Heart left ventricle (tissue), 16 donors: ENCODE measurements at regions not wholly inside any gene's neighbourhood (a gene's known extent, or its start where the extent isn't known, plus 50 kb on each side); places are given as distances from the start of the nearest gene placed in this dataset.
A peak's percentile ranks its signal among the peaks of the same experiment; 100 is the strongest.

Experiments used
- ATAC-seq, 4 donors: fragments of 200-7000 bp; cut with Tn5 transposase; one replicate each; pipeline ENCODE4 v1.9.1; 2020 to 2022; ENCODE audit warnings: moderate library complexity in 4 of 4, mild to moderate bottlenecking in 3 of 4, moderate number of reproducible peaks in 1 of 4
- DNase-seq, 5 donors: peaks; one replicate each; pipeline ENCODE4 v3.0.0-alpha.2; 2020
- H3K27ac ChIP-seq, 12 donors: fragments of 200-600 bp; sonication (generic) in 4 of 12; one replicate each; pipeline versions ENCODE4 v1.5.0 to v1.8.0; 2016 to 2022; ENCODE audit warnings: mild to moderate bottlenecking in 2 of 12
- H3K27me3 ChIP-seq, 9 donors: fragments of 200-600 bp; sonication (generic) in 2 of 9; one replicate each; pipeline versions ENCODE4 v1.5.1 to v1.8.0; 2016 to 2022; ENCODE audit warnings: mild to moderate bottlenecking in 3 of 9
- H3K36me3 ChIP-seq, 9 donors: fragments of 200-600 bp; sonication (generic) in 2 of 9; one replicate each; pipeline versions ENCODE4 v1.5.0 to v1.8.0; 2018 to 2022; ENCODE audit warnings: mild to moderate bottlenecking in 2 of 9
- H3K4me1 ChIP-seq, 12 donors: fragments of 200-600 bp; sonication (generic) in 4 of 12; one replicate each; pipeline versions ENCODE4 v1.5.0 to v1.8.0; 2016 to 2022; ENCODE audit warnings: mild to moderate bottlenecking in 3 of 12
- H3K4me3 ChIP-seq, 12 donors: fragments of 200-600 bp; sonication (generic) in 4 of 12; one replicate each; pipeline versions ENCODE4 v1.5.0 to v1.8.0; 2017 to 2022; ENCODE audit warnings: mild to moderate bottlenecking in 9 of 12, moderate library complexity in 4 of 12
- H3K9me3 ChIP-seq, 12 donors: fragments of 200-600 bp; sonication (generic) in 4 of 12; one replicate each; pipeline versions ENCODE4 v1.5.0 to v1.8.0; 2016 to 2022; ENCODE audit warnings: mild to moderate bottlenecking in 1 of 12
- CTCF ChIP-seq, 12 donors: fragments of 200-600 bp; sonication (generic) in 4 of 12; IDR thresholded peaks; one replicate each; pipeline versions ENCODE4 v1.5.0 to v1.8.0; 2018 to 2022; ENCODE audit warnings: antibody characterized with exemption in 12 of 12, mild to moderate bottlenecking in 5 of 12
- POLR2A ChIP-seq, 2 donors: fragments of 450-650 bp; IDR thresholded peaks; one replicate each; pipeline ENCODE4 v1.6.1; 2017; ENCODE audit warnings: antibody characterized with exemption in 2 of 2, mild to moderate bottlenecking in 2 of 2, moderate library complexity in 2 of 2
- WGBS, 4 donors: extraction: QIAGEN DNeasy Blood & Tissue Kit in 2 of 4; methylation state at CpG; one replicate each; pipeline versions ENCODE4 v1.1.5 to v1.1.7; 2013 to 2018; 5-methylcytosine and 5-hydroxymethylcytosine counted together
- intact Hi-C, 10 donors: fragments of 100-400 bp; cut with DNase I; formaldehyde crosslinking; loops; one replicate each; pipeline versions ENCODE4 v1.11.1 to v1.14.2; 2022
- donor health status: ischemic (EF 13 %, LVEDD 7.1; RV severe dilation, severe dysfunction).
- donor health status: healthy with polysubstance abuse.
- donor health status: DM: no; HTN: yes; CAD: no.
- donor health status: DM: no; HTN: no; CAD: no.
- donor health status: ischemic (EF 25% LVEDD 6.9; RV normal size, moderate dysfunction).
- donor health status: ischemic (EF 25% LVEDD 5.7; RV mildly dilated, moderate dysfunction).
- donor health status: healthy.
- donor health status: DM: yes; HTN: yes; CAD: no.
- donor health status: ischemic (EF 35%, LVEDD 5.7; RV mildly dilated, moderate dysfunction).
- donor health status: nonischemic (EF 11% LVEDD 7.7; RV severe dilation, severe dysfunction).
- donor health status: DM: yes; HTN: yes; CAD: no.
- donor health status: PGD.
- donor health status: ischemic (EF 29% LVEDD 5.4; RV normal size, mild dysfunction).
- donor health status: nonischemic (EF 23%, LVEDD 6.1; RV moderate dilation, normal function).

- Histone ChIP-seq H3K27me3 (no peaks in the 10 kb centered on the region), H3K27ac (peak overlapping the region in 2 of 12 donors; percentile 20 to 51), H3K4me3 (no peak overlapping the region), H3K36me3 (no peaks in the 10 kb centered on the region), H3K9me3 (no peaks in the 10 kb centered on the region), H3K4me1 (no peaks in the 10 kb centered on the region)
- TF ChIP-seq CTCF (IDR thresholded peaks at IDR 0.05), result no peak
- TF ChIP-seq POLR2A (IDR thresholded peaks at IDR 0.05), result no peak
- peak in 3 of 4 donors; percentile 20 to 62 (median 48) for ATAC-seq
- DNase-seq, result no peak
- WGBS, 4 donors, result 37 to 53% (median 46%) methylated on average over 2 of the region's 2 CpGs
- intact Hi-C loops, result no loop called here
These were observed 128.7 kb downstream of the MID1IP1 start for GRCh38 chrX:38929966-38930421.

- H3K36me3 ChIP-seq, result no peaks in the 10 kb centered on the region
- peak overlapping the region in 2 of 12 donors; percentile 20 to 51 for H3K27ac ChIP-seq
- 71 to 94% (median 83%) methylated on average over 2 of the region's 2 CpGs for WGBS, 4 donors
- intact Hi-C loops, result no loop called here
- ATAC-seq (no peak), DNase-seq (no peak)
- no peak overlapping the region for H3K4me3 ChIP-seq
- no peaks in the 10 kb centered on the region for H3K4me1 ChIP-seq
- no peaks in the 10 kb centered on the region for H3K27me3 ChIP-seq
- H3K9me3 ChIP-seq, result no peaks in the 10 kb centered on the region
- TF ChIP-seq POLR2A (IDR thresholded peaks at IDR 0.05) (no peak), CTCF (IDR thresholded peaks at IDR 0.05) (no peak)
These were observed 129.2 kb downstream of the MID1IP1 start for GRCh38 chrX:38930474-38930873.

GRCh38 chrX:38935561-38935960 is 134.3 kb downstream of the MID1IP1 start:
- 77 to 93% (median 86%) methylated on average over 4 of the region's 4 CpGs for WGBS, 4 donors
- Histone ChIP-seq H3K27me3 (no peaks in the 10 kb centered on the region), H3K4me3 (no peak overlapping the region), H3K9me3 (no peaks in the 10 kb centered on the region), H3K4me1 (no peaks in the 10 kb centered on the region), H3K36me3 (no peaks in the 10 kb centered on the region), H3K27ac (no peak overlapping the region)
- intact Hi-C loops, result no loop called here
- TF ChIP-seq POLR2A (IDR thresholded peaks at IDR 0.05) (no peak), CTCF (IDR thresholded peaks at IDR 0.05) (no peak)
- ATAC-seq, result no peak
- no peak for DNase-seq

GRCh38 chrX:38937400-38937799 is 136.1 kb downstream of the MID1IP1 start:
- DNase-seq, result no peak
- Histone ChIP-seq H3K4me3 (no peak overlapping the region), H3K36me3 (no peaks in the 10 kb centered on the region), H3K27me3 (no peaks in the 10 kb centered on the region), H3K9me3 (peaks cover 0 to 3% (median 0%) of the 10 kb centered on the region in 12 donors), H3K4me1 (no peaks in the 10 kb centered on the region), H3K27ac (no peak overlapping the region)
- intact Hi-C loops, result no loop called here
- ATAC-seq, result no peak
- no peak for TF ChIP-seq POLR2A (IDR thresholded peaks at IDR 0.05)
- TF ChIP-seq CTCF (IDR thresholded peaks at IDR 0.05), result no peak
